NCI-H2107 (cell line): ENCODE measurements at regions not wholly inside any gene's neighbourhood (a gene's known extent, or its start where the extent isn't known, plus 50 kb on each side); places are given as distances from the start of the nearest gene placed in this dataset.

Source experiments
- DNase-seq: peaks from one replicate; lab custom pipeline; 2025; lab: John Stamatoyannopoulos, UW

DNA sequence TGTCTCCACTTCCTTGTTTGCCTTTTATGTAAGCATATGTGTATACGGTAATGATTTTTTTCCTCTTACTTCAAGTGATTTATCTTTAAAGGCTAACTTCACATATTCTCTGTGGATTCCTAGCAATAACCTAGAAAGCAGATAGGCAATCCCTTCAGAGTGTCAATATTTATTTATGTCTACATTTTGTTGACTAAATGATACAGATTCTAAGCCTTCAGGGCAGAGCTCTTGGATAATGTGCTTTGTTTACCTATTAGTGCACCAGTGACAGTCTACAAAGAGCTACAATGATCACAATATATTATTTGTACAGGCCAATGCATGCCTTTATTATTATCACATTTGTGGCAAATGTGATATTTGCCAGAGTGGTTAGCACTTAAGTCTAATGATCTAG is 406.2 kb downstream of the EFNB2 start:
- no peak for DNase-seq

DNA sequence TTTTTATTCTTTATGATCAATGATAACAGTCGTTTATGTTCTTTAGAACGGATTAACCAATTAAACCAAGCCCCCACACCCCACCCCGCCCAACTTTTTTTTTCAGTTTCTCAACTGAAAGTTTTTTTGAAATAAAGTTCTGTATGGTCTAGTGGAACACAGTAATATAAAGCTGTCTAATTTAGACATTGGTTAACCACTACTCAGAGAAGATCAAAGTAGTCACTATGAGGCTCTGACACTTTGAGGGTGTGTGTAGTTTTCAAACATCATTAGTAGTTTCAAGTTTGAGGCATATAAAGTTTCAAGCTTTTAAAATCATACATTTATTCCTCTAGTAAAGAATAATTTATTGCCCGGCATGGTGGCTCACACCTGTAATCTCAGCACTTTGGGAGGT is 413.2 kb downstream of the EFNB2 start:
- DNase-seq = no peak

- DNase-seq = no peak
Measured at GRCh38 chr13:106121173-106121754, 414.2 kb downstream of the EFNB2 start.

- no peak for DNase-seq
Measured at GRCh38 chr13:106118996-106119395, 416.5 kb downstream of the EFNB2 start.

DNA sequence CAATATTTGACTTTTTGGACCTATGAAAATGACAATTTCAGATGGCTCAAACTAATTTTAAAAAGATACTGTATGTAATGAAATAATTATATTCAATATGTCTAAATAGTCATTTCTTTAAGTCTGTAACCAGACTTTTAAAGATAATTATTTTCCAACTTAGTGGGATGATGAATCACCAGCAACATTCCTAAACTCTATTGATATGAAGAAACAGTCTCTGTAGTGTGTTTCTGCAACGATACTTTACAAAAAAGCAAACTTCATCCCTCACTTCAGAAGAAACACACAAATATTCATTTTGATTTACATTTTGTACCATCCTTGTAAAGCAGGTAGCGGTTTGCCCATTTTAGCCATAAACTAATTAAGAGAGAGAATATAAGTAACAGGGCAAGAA is 417.4 kb downstream of the EFNB2 start:
- DNase-seq = no peak

DNA sequence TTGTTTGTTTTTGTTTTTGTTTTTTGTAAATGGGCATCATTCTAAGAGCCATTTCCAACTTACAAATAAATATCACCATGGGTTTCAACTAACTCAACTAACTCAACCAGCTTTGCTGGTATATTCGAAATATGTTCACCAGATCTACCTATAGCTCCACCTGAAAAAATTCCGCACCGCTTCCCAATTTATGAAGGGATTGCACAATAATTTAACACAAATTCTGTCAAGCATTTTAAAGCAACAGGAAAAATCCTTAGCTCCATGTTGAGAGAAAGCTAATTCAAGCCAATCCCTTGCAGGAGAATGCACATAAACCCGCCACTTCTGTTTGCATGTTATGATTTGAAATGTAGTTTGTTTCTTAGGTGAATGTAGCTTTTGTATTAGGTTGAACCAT is 417.8 kb downstream of the EFNB2 start:
- DNase-seq = no peak

- no peak for DNase-seq
Measured at GRCh38 chr13:106117035-106117434, 418.4 kb downstream of the EFNB2 start.

- DNase-seq = no peak
Measured at GRCh38 chr13:106115081-106115480, 420.4 kb downstream of the EFNB2 start.

DNA sequence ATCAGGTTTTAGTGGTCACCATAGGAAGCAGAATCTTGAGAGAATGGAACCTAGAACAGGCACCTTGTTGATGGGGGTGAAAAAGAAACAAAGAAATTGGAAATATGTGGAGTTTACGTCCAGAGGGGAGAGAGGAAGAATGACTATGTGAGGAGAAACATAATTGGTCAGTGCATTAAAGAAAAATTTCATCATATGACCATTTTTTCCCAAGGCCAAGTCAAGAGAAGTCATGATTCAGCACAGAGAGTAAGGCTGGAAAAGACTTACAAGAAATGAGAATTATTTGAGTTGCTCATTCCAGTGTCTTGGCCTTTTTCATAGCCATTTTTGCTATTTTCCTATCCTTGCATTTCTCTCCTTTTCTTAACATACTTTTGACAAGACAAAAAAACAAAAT is 421.7 kb downstream of the EFNB2 start:
- DNase-seq = no peak

DNA sequence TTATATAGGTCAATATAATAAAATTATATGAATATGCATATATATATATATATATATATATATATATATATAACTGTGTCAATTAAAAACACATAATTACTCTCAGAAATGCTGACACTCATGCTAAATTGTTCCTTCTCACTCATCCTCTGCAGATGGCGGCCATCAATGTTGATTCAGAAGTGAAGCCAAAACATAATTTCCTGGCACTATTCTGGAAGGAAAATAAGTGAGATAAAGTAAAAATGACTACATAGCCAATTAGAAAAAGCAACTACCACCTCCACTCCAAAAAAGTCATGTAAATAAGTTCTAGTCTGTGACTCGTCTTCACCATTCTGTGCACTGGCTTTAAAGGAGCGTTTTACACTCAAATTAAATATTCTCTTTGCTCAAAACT is 423.3 kb downstream of the EFNB2 start:
- no peak for DNase-seq

DNA sequence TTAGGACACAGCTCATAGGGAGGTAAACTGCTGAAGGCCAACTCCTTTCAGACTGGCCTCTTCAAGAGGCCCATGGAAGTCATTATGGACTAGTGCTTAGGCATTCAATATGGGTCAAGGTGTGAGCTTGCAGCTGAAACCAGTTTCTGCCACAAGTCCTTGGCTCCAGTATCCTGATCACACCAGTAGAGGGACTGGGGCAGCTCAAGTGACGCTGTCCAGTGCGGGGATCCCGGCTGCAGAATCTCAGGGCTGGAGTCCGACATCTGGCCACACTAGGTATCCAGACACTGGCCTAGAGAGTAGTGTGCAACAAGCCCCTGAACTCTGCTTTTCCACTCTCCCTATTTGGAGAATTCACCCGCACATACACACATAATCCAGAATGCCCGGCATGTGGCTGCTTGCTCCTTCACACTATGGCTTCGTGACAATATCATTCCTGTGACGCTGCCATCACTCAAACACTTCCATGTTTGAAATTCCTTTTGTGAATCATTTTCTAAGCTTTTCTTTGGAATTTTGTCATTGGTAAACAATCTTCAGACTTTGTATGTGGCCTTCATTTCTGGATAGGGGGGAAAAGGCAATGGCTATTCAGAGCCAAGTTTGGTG is 425.1 kb downstream of the EFNB2 start:
- no peak for DNase-seq

DNA sequence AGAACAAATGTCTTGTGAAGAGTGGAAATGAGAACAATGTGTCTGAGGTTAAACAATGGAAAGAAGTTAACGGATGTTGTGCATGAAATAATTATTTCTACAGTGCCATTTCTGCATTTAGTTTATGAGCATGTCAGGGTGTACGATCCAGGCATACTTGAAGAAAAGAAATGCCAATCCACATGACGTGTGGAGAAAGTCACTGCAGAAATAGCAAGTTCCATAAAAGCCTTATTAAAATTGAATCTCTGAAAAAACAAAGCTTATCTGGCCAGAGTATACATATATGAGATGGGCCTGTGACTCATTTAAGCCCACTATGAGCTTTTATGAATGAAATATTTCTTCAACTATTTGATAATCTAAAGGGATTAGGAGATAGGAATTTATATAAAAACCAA is 426.1 kb downstream of the EFNB2 start:
- DNase-seq = no peak

DNA sequence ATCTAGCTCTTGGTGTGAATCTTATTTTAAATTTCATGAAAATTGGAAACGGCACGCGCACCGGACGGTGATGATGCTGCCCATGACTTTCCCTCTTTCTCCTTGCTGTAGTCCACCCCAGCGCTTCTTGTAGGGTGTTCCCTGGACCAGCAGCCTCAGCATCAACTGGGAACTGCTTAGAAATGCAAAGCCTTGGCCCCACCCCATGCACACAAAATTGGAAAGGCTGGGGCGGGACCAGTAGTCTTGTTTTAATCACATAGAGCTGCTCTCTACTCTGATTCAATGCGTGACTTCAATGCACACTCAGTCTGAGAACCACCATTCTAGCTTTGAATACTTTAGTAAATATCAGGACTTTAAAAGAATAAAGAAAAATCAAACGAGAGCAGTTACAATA is 427.1 kb downstream of the EFNB2 start:
- DNase-seq = no peak

DNA sequence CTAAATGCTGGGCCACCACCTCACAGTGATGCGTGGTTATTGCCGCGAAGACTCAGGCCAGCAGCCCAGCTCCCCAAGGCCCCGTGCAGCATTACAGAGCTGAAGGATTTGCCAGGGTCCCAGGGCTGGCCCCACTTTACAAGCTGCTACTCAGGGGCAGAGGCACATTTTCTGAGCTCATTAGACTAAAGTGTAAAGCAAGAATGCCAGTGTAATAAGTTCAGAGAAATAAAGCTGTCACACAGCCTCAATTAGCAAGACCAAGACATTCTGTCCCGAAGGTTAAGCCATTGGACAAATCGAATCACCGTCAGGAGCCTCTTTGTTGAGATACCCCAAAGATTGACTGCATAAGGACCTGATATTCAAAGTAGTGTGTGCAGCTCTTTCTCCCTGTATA is 428.4 kb downstream of the EFNB2 start:
- DNase-seq = no peak

DNA sequence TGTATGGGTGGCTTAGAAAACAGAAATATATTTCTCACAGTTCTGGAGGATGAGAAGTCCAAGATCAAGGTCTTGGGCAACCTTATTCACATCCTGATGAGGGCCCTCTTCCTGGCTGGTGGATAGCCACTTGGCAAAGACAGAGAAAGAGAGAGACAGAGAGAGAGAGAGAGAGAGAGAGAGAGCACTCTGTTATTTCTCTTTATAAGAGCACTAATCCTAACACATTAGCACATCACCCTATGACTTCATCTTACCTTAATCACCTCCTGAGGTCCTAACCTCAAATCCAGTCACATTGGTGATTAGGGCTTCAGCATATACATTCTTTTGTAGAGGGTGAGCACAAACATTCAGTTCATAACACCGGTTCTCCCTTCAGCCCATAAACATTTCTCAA is 430.3 kb downstream of the EFNB2 start:
- DNase-seq = no peak

DNA sequence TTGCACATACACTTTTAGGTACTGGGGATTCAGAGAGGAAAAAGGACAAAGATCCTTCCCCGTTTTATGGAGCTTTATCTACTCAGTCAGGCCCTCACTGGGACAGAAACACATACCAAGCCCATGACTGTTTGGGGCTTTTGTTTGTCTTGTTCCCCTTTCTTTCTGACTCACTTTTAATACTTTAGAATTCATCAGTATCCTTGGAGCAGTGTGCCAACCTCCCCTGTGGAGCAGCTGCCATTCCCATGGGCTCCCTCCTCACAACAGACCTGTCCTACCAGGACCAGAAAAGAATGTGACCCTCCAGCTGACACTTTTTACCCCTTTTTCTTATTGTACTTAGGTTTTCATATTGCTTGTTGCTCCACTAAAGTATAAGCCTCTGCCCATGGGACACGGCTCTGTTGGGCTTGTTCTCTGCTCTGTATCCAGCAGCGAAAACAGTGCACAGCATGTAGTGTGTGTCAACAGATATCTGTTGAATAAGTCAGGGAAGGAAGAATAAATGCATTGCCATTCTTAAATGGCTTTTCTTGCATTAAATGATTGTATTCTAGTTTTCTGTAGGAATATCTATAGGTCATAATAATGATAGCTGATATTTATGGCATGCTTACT is 431.1 kb downstream of the EFNB2 start:
- DNase-seq = no peak

- no peak for DNase-seq
Measured at GRCh38 chr13:106103779-106104178, 431.7 kb downstream of the EFNB2 start.

GRCh38 chr13:106102786-106103185 is 432.7 kb downstream of the EFNB2 start:
- no peak for DNase-seq

DNA sequence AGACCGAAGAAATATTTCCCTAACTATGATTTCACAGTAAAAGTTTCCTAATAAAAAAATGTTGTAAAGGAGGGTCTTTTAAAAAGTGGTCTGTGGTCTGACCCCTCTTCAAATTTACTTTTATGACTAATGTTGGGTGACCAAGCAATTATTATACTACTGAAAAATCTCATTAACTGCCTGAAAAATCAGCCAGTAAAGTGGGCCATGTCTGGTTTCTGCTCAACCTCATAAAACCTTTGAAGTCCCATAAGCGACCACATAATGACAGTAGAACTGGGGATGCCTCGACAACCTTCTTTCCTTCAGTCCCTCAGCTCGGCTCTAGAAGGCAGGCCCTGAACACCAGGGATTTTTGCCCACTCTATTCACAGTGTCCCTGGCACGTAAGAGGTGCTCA is 434.3 kb downstream of the EFNB2 start:
- DNase-seq = no peak

GRCh38 chr13:106100171-106100919 is 435.1 kb downstream of the EFNB2 start:
- DNase-seq = no peak

GRCh38 chr13:106099765-106100164 is 435.7 kb downstream of the EFNB2 start:
- DNase-seq = no peak

DNA sequence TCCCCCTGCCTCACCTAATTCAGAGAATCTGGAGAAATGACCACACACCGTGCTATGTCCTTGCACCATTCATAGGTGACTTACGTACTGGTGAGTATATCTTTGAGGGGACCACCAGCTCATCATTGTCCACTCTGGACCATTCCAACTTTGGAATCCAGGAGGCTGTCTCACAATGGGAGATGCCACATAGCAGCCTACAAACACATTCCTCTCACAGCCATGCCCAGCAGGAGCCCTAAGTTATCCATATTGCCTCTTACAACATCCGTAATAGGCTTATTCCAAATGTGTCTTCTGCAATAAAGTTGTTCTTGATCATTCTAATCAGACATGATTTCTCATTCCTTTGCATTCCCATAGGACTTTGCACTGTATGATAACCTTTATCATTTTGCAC is 436.7 kb downstream of the EFNB2 start:
- no peak for DNase-seq

DNA sequence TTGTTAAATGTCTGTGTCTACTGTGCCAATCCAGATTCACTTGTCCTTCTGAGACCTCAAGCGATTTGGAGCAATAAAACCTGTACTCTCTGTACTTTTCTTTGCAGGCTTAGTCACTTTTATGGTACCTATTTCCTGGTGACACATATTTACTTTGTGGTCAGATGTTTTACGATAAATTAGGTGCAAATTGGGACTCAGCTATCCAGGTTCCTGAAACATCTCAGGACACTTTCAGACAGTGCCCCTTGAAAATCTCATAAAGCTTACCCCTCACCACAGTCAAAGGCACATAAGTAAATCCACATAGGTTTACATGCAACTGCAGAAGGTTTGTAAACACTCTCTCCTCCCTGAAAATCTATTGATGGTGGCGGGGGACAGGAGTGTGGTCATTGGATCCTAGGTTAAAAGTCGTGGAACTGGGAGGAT is 438.8 kb downstream of the EFNB2 start:
- no peak for DNase-seq
